ENCODE measurements at regions not wholly inside any gene's neighbourhood (a gene's known extent, or its start where the extent isn't known, plus 50 kb on each side); places are given as distances from the start of the nearest gene placed in this dataset.

GRCh38 chr16:73710526-73710925 lies 586.1 kb upstream of the PSMD7 start:
- H3K4me1 ChIP-seq (ENCODE audit: control insufficient read depth in 1 of 2, insufficient read depth in 1 of 2, low read depth in 1 of 2, low read length in 1 of 2) = no peaks in the 10 kb centered on the region
- TF ChIP-seq CTCF (IDR thresholded peaks at IDR 0.05) = no peak
- H3K27ac ChIP-seq = no peak overlapping the region
- no peaks in the 10 kb centered on the region for H3K36me3 ChIP-seq
- no peaks in the 10 kb centered on the region for H3K27me3 ChIP-seq
- no peaks in the 10 kb centered on the region for H3K9me3 ChIP-seq
- no peak overlapping the region for H3K4me3 ChIP-seq (ENCODE audit: low read depth in 1 of 2, low read length in 1 of 2)

DNA sequence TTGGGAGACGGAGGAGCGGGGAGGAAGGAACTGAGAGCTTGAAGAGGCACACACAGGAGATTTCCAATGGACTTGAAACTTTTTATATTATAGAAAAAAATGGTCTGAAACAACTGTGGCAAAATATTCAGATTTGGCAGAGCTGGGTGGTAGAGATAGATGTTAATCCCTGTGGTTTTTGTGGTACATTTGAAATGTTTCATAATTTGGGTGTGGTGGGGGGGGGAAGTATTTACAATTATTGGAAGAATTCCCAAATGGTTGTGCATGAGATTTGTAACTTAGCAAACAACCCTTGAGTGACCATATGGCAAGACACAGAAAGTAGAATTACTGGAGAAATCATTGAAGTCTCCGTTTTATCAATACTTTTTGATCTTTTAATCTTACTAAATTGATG lies 588.8 kb upstream of the PSMD7 start:
- Histone ChIP-seq H3K4me3 (ENCODE audit: low read depth in 1 of 2, low read length in 1 of 2) (no peak overlapping the region), H3K4me1 (ENCODE audit: control insufficient read depth in 1 of 2, insufficient read depth in 1 of 2, low read depth in 1 of 2, low read length in 1 of 2) (no peaks in the 10 kb centered on the region), H3K27ac (no peak overlapping the region), H3K27me3 (no peaks in the 10 kb centered on the region), H3K36me3 (no peaks in the 10 kb centered on the region), H3K9me3 (no peaks in the 10 kb centered on the region)
- TF ChIP-seq CTCF (IDR thresholded peaks at IDR 0.05) = no peak

DNA sequence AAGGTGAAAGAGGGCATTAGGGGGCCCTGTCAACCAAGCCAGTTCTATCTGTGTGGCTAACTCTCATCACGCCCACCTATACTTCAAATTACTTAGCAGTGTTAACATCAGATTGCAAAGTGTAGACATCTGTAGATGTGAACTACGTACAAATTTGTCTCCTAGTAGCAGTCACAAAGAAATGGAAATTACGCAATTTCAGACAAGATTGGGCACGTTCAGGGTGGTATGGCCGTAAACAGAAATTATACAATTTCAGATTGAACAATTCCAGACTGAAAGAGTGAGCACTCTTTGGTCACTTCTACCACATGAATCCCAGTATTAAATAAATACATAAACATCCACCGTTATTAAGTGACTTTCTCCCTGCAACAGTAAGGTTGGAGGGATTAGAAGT lies 592.7 kb upstream of the PSMD7 start:
- Histone ChIP-seq H3K36me3 (no peaks in the 10 kb centered on the region), H3K4me3 (ENCODE audit: low read depth in 1 of 2, low read length in 1 of 2) (no peak overlapping the region), H3K27me3 (no peaks in the 10 kb centered on the region), H3K9me3 (no peaks in the 10 kb centered on the region), H3K4me1 (ENCODE audit: control insufficient read depth in 1 of 2, insufficient read depth in 1 of 2, low read depth in 1 of 2, low read length in 1 of 2) (no peaks in the 10 kb centered on the region), H3K27ac (no peak overlapping the region)
- no peak for TF ChIP-seq CTCF (IDR thresholded peaks at IDR 0.05)

DNA sequence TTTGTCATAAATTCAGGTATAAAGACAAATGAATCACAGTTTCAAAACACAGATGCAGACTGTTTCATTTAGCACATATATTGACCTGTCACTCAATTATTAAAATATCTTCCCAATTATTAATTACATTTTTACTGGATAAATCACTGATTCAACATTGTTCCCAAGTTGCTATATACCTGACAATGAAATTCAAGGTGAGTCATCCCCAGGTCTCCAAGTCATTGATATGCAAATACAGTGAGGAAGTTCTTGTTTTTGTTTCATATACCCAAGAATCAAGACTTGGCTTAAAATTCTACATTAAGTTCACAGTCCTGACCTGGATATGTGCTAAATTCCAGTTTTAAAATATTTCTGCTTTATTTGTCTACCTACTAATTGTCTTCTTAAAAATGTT lies 599.3 kb upstream of the PSMD7 start:
- H3K27ac ChIP-seq = no peak overlapping the region
- no peaks in the 10 kb centered on the region for H3K9me3 ChIP-seq
- no peaks in the 10 kb centered on the region for H3K36me3 ChIP-seq
- no peaks in the 10 kb centered on the region for H3K27me3 ChIP-seq
- no peaks in the 10 kb centered on the region for H3K4me1 ChIP-seq (ENCODE audit: control insufficient read depth in 1 of 2, insufficient read depth in 1 of 2, low read depth in 1 of 2, low read length in 1 of 2)
- no peak overlapping the region for H3K4me3 ChIP-seq (ENCODE audit: low read depth in 1 of 2, low read length in 1 of 2)
- TF ChIP-seq CTCF (IDR thresholded peaks at IDR 0.05) = no peak

DNA sequence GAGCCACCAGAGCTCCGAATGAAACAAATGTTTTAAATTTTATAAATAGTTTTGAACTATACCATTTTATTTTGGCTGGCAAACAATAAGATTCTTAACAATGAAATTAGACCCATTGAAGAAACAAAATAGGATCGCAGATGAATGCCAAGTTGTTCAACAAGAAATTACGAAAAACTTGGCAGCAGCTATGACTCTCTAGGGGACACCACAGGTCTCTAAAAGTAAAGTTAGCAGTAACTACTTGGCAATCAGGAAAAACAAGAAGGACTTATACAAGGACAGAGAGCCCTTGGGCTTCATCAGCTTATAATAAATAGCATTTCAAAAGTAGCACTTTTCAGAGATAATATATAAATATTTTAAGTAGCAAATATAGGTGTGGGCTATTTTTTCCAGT lies 603.8 kb upstream of the PSMD7 start:
- Histone ChIP-seq H3K36me3 (no peaks in the 10 kb centered on the region), H3K27me3 (no peaks in the 10 kb centered on the region), H3K9me3 (no peaks in the 10 kb centered on the region), H3K27ac (no peak overlapping the region), H3K4me3 (ENCODE audit: low read depth in 1 of 2, low read length in 1 of 2) (no peak overlapping the region), H3K4me1 (ENCODE audit: control insufficient read depth in 1 of 2, insufficient read depth in 1 of 2, low read depth in 1 of 2, low read length in 1 of 2) (no peaks in the 10 kb centered on the region)
- no peak for TF ChIP-seq CTCF (IDR thresholded peaks at IDR 0.05)

GRCh38 chr16:73683804-73684203 lies 612.8 kb upstream of the PSMD7 start:
- Histone ChIP-seq H3K27me3 (no peaks in the 10 kb centered on the region), H3K9me3 (no peaks in the 10 kb centered on the region), H3K27ac (no peak overlapping the region), H3K4me1 (ENCODE audit: control insufficient read depth in 1 of 2, insufficient read depth in 1 of 2, low read depth in 1 of 2, low read length in 1 of 2) (no peaks in the 10 kb centered on the region), H3K36me3 (no peaks in the 10 kb centered on the region), H3K4me3 (ENCODE audit: low read depth in 1 of 2, low read length in 1 of 2) (no peak overlapping the region)
- TF ChIP-seq CTCF (IDR thresholded peaks at IDR 0.05) = no peak

Measured in neutrophil (primary cell).